ENCODE measurements at regions not wholly inside any gene's neighbourhood (a gene's known extent, or its start where the extent isn't known, plus 50 kb on each side); places are given as distances from the start of the nearest gene placed in this dataset.

GRCh38 chr5:5969942-5970483, 408.3 kb downstream of the MED10 start:
- TF ChIP-seq POLR2AphosphoS5 (IDR thresholded peaks at IDR 0.05) (no peak), POLR2A (IDR thresholded peaks at IDR 0.05) (no peak), EP300 (IDR thresholded peaks at IDR 0.05; ENCODE audit: low read depth) (no peak), CTCF (IDR thresholded peaks at IDR 0.05) (no peak)

Measured in transverse colon (tissue), 4 donors.